Osteoblast (primary cell): ENCODE measurements at regions not wholly inside any gene's neighbourhood (a gene's known extent, or its start where the extent isn't known, plus 50 kb on each side); places are given as distances from the start of the nearest gene placed in this dataset.

Experiments
- DNase-seq: peaks from one replicate; pipeline ENCODE4 v3.0.0; 2011; ENCODE audit warnings: low spot score, mixed read lengths; ENCODE audit not compliant: insufficient read length; ENCODE audit errors: missing footprints
- H2AFZ ChIP-seq: 2 replicates; pipeline ENCODE4 v1.6.0; 2011; ENCODE audit warnings: mild to moderate bottlenecking, low read length
- H3K27ac ChIP-seq: 2 replicates; pipeline ENCODE4 v1.5.1; 2011; ENCODE audit warnings: mild to moderate bottlenecking, low read depth, low read length, moderate library complexity
- H3K27me3 ChIP-seq: 2 replicates; pipeline ENCODE4 v1.6.0; 2012; ENCODE audit warnings: mild to moderate bottlenecking, control low read depth, inconsistent platforms, low read length, moderate library complexity; ENCODE audit not compliant: insufficient read depth
- H3K36me3 ChIP-seq: 2 replicates; pipeline ENCODE4 v1.5.1; 2011; ENCODE audit warnings: mild to moderate bottlenecking, low read length, control low read depth, moderate library complexity; ENCODE audit not compliant: insufficient read depth
- H3K4me1 ChIP-seq: 2 replicates; pipeline ENCODE4 v1.5.1; 2011; ENCODE audit warnings: mild to moderate bottlenecking, low read length, control low read depth, moderate library complexity; ENCODE audit not compliant: insufficient read depth
- H3K4me2 ChIP-seq: 2 replicates; pipeline ENCODE4 v1.6.0; 2011; ENCODE audit warnings: mild to moderate bottlenecking, low read length; ENCODE audit not compliant: insufficient read depth
- H3K4me3 ChIP-seq: fragments of 200-600 bp; sonication (generic); 3 replicates; pipeline ENCODE4 v1.5.1; 2012; ENCODE audit warnings: mild to moderate bottlenecking, low read length, inconsistent platforms; ENCODE audit not compliant: insufficient read depth
- H3K79me2 ChIP-seq: 2 replicates; pipeline ENCODE4 v1.6.0; 2012; ENCODE audit warnings: mild to moderate bottlenecking, low read length, control low read depth, inconsistent platforms; ENCODE audit not compliant: insufficient read depth
- H3K9me3 ChIP-seq: 2 replicates; pipeline ENCODE4 v1.5.1; 2011; ENCODE audit warnings: low read depth, low read length, control low read depth
- H4K20me1 ChIP-seq: 2 replicates; pipeline ENCODE4 v1.6.0; 2012; ENCODE audit warnings: mild to moderate bottlenecking, low read length, control low read depth; ENCODE audit not compliant: insufficient read depth
- TF ChIP-seq, protein P1 (sequence below): IDR thresholded peaks from 2 replicates; pipeline ENCODE4 v1.5.1; 2011; ENCODE audit warnings: mild to moderate bottlenecking, low read depth, low read length, moderate library complexity; ENCODE audit errors: extremely low read depth

GRCh38 chr9:101966691-101967090 is 228.2 kb upstream of the GRIN3A start:
- DNase-seq = no peak
- H3K27ac ChIP-seq = no peak overlapping the region
- no peaks in the 10 kb centered on the region for H3K79me2 ChIP-seq
- no peaks in the 10 kb centered on the region for H4K20me1 ChIP-seq
- no peak overlapping the region for H3K4me2 ChIP-seq
- no peaks in the 10 kb centered on the region for H3K36me3 ChIP-seq
- H3K27me3 ChIP-seq = no peaks in the 10 kb centered on the region
- no peak overlapping the region for H2AFZ ChIP-seq
- no peaks in the 10 kb centered on the region for H3K4me1 ChIP-seq
- TF ChIP-seq, protein P1, sequence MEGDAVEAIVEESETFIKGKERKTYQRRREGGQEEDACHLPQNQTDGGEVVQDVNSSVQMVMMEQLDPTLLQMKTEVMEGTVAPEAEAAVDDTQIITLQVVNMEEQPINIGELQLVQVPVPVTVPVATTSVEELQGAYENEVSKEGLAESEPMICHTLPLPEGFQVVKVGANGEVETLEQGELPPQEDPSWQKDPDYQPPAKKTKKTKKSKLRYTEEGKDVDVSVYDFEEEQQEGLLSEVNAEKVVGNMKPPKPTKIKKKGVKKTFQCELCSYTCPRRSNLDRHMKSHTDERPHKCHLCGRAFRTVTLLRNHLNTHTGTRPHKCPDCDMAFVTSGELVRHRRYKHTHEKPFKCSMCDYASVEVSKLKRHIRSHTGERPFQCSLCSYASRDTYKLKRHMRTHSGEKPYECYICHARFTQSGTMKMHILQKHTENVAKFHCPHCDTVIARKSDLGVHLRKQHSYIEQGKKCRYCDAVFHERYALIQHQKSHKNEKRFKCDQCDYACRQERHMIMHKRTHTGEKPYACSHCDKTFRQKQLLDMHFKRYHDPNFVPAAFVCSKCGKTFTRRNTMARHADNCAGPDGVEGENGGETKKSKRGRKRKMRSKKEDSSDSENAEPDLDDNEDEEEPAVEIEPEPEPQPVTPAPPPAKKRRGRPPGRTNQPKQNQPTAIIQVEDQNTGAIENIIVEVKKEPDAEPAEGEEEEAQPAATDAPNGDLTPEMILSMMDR = no peak
- no peaks in the 10 kb centered on the region for H3K9me3 ChIP-seq
- no peak overlapping the region for H3K4me3 ChIP-seq

- TF ChIP-seq, protein P1 = no peak
- Histone ChIP-seq H3K27me3 (no peaks in the 10 kb centered on the region), H3K4me1 (no peaks in the 10 kb centered on the region), H3K36me3 (no peaks in the 10 kb centered on the region), H4K20me1 (no peaks in the 10 kb centered on the region), H2AFZ (no peak overlapping the region), H3K4me2 (no peak overlapping the region), H3K27ac (no peak overlapping the region), H3K79me2 (no peaks in the 10 kb centered on the region), H3K9me3 (no peaks in the 10 kb centered on the region), H3K4me3 (no peak overlapping the region)
- no peak for DNase-seq
These were observed 219.3 kb upstream of the GRIN3A start for GRCh38 chr9:101957705-101958104.

- no peak for DNase-seq
- Histone ChIP-seq H2AFZ (no peak overlapping the region), H3K9me3 (peaks cover 2% of the 10 kb centered on the region), H3K4me2 (no peak overlapping the region), H3K79me2 (no peaks in the 10 kb centered on the region), H3K27me3 (no peaks in the 10 kb centered on the region), H3K27ac (no peak overlapping the region), H3K36me3 (no peaks in the 10 kb centered on the region), H4K20me1 (no peaks in the 10 kb centered on the region), H3K4me1 (no peaks in the 10 kb centered on the region), H3K4me3 (no peak overlapping the region)
- TF ChIP-seq, protein P1 = no peak
These were observed 213.2 kb upstream of the GRIN3A start for GRCh38 chr9:101951598-101951997.

GRCh38 chr9:101931756-101932155 is 193.3 kb upstream of the GRIN3A start:
- Histone ChIP-seq H3K36me3 (no peaks in the 10 kb centered on the region), H4K20me1 (no peaks in the 10 kb centered on the region), H3K27ac (no peak overlapping the region), H3K9me3 (no peaks in the 10 kb centered on the region), H2AFZ (no peak overlapping the region), H3K79me2 (no peaks in the 10 kb centered on the region), H3K4me1 (no peaks in the 10 kb centered on the region), H3K4me2 (no peak overlapping the region), H3K4me3 (no peak overlapping the region), H3K27me3 (no peaks in the 10 kb centered on the region)
- TF ChIP-seq, protein P1 = no peak
- no peak for DNase-seq
